Activated B cell treated with CpG ODN at 0.5 μM for 24 hours (primary cell): ENCODE measurements at regions not wholly inside any gene's neighbourhood (a gene's known extent, or its start where the extent isn't known, plus 50 kb on each side); places are given as distances from the start of the nearest gene placed in this dataset.

Experiments
- ATAC-seq: fragments of 200-7000 bp; cut with Tn5 transposase; one replicate; pipeline ENCODE4 v1.10.0; 2021; ENCODE audit warnings: low read depth, mild to moderate bottlenecking, moderate library complexity
- CTCF ChIA-PET: fragments of 350-600 bp; sonication (Branson Sonifier 250); formaldehyde crosslinking; loops from one replicate; lab custom pipeline; 2021; ENCODE audit warnings: antibody characterized with exemption; lab: Charles Lee
- POLR2A ChIA-PET: fragments of 350-600 bp; sonication (Branson Sonifier 250); formaldehyde crosslinking; loops from one replicate; lab custom pipeline; 2021; ENCODE audit warnings: antibody characterized with exemption; lab: Charles Lee
- DNase-seq: peaks from one replicate; pipeline ENCODE4 v3.0.0; 2022
- H3K27ac Mint-ChIP-seq: one replicate; pipeline ENCODE4 v1.8.0; 2020; ENCODE audit warnings: mixed read lengths
- H3K27me3 Mint-ChIP-seq: one replicate; pipeline ENCODE4 v1.8.0; 2021; ENCODE audit warnings: mixed read lengths
- H3K36me3 Mint-ChIP-seq: one replicate; pipeline ENCODE4 v1.8.0; 2021; ENCODE audit warnings: low read depth, mixed read lengths
- H3K4me1 Mint-ChIP-seq: one replicate; pipeline ENCODE4 v1.8.0; 2021; ENCODE audit warnings: mixed read lengths
- H3K4me3 Mint-ChIP-seq: one replicate; pipeline ENCODE4 v1.8.0; 2020; ENCODE audit warnings: mild to moderate bottlenecking, mixed read lengths
- H3K9me3 Mint-ChIP-seq: one replicate; pipeline ENCODE4 v1.8.0; 2020; ENCODE audit warnings: mixed read lengths
- intact Hi-C: fragments of 100-400 bp; cut with micrococcal nuclease; formaldehyde crosslinking; loops from one replicate; pipeline ENCODE4 v1.15.1; 2024
- TF ChIP-seq, protein P1 (sequence below): fragments of 200-600 bp; IDR thresholded peaks from one replicate; pipeline ENCODE4 v1.8.0; 2022; ENCODE audit warnings: antibody characterized with exemption, mild to moderate bottlenecking

DNA sequence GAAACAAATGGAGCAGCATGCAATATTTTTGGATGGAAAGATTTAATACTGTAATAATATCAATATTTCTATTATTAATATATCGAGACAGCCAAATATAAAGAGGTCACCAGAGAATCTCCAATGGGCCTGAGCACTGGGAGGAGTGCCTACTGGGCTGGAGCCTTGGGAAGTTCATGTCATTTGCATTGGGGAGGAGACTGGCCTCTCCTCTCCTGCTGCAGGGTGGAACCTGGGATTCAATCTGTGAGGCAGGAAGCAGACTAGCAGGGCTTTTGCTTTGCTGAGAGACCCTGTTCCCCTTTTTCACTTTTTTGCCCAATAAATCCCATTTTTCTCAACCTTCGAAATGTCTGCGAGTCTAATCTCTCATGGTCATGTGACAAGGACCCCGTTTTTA, 390.6 kb upstream of the CYRIA start:
- Mint-ChIP-seq H3K4me1 (peaks cover 28% of the 10 kb centered on the region), H3K36me3 (no peaks in the 10 kb centered on the region), H3K27ac (no peak overlapping the region), H3K27me3 (no peaks in the 10 kb centered on the region), H3K9me3 (no peaks in the 10 kb centered on the region), H3K4me3 (no peak overlapping the region)
- TF ChIP-seq, protein P1, sequence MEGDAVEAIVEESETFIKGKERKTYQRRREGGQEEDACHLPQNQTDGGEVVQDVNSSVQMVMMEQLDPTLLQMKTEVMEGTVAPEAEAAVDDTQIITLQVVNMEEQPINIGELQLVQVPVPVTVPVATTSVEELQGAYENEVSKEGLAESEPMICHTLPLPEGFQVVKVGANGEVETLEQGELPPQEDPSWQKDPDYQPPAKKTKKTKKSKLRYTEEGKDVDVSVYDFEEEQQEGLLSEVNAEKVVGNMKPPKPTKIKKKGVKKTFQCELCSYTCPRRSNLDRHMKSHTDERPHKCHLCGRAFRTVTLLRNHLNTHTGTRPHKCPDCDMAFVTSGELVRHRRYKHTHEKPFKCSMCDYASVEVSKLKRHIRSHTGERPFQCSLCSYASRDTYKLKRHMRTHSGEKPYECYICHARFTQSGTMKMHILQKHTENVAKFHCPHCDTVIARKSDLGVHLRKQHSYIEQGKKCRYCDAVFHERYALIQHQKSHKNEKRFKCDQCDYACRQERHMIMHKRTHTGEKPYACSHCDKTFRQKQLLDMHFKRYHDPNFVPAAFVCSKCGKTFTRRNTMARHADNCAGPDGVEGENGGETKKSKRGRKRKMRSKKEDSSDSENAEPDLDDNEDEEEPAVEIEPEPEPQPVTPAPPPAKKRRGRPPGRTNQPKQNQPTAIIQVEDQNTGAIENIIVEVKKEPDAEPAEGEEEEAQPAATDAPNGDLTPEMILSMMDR = no peak
- DNase-seq = no peak
- ATAC-seq = no peak
- ChIA-PET POLR2A (no interaction called here), CTCF (no interaction called here)
- intact Hi-C loops = no loop called here

DNA sequence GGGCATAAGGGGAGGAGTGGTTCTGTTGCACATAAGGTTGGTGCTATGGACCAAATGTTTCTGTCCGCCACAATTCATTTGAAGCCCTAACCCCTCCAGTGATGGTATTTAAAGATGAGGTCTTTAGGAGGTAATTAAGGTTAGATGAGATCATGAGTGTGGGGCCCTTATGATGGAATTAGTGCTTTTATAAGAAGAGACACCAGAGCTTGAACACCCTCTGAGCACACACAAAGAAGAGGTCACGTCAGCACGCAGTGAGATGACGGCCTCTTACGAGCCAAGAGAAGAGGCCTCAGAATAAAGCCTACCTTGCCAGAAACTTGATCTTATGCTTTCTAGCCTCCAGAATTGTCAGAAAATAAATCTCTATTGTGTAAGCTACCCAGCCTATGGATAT, 386.4 kb upstream of the CYRIA start:
- DNase-seq (no peak), ATAC-seq (no peak)
- no peak overlapping the region for H3K4me3 Mint-ChIP-seq
- H3K27ac Mint-ChIP-seq = no peak overlapping the region
- H3K27me3 Mint-ChIP-seq = peaks cover 4% of the 10 kb centered on the region
- TF ChIP-seq, protein P1 = no peak
- peaks cover 4% of the 10 kb centered on the region for H3K4me1 Mint-ChIP-seq
- ChIA-PET POLR2A (no interaction called here), CTCF (interaction anchor here (0.7 kb wide), 1 partner anchor 58 kb away, joined by 4 read pairs; no protein-coding TSS in a partner anchor)
- no peaks in the 10 kb centered on the region for H3K36me3 Mint-ChIP-seq
- no peaks in the 10 kb centered on the region for H3K9me3 Mint-ChIP-seq
- intact Hi-C loops = no loop called here

DNA sequence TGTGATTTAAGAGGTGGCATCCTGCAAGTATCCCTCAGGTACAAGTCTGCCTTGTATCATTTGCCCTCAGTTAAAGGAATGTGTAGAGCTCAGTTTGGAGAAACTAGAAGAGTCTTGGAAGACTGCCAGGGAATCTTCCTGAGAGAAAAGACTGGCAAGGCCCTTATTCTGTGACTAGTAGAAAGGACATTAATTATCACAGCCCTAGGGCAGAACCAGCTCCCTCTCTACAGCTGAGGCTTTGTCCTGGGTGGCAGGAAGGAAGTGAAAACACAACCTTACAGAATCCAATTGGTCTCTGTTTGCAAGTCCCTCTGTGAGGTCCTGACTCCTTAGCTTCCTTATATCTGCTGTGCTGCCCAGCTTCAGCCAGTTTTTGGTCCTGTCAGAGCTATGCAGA, 385.9 kb upstream of the CYRIA start:
- TF ChIP-seq, protein P1 = no peak
- Mint-ChIP-seq H3K27me3 (peaks cover 4% of the 10 kb centered on the region), H3K4me1 (peaks cover 2% of the 10 kb centered on the region), H3K36me3 (no peaks in the 10 kb centered on the region), H3K9me3 (no peaks in the 10 kb centered on the region), H3K4me3 (no peak overlapping the region), H3K27ac (no peak overlapping the region)
- ATAC-seq (no peak), DNase-seq (no peak)
- CTCF ChIA-PET = interaction anchor here (0.7 kb wide), 1 partner anchor 58 kb away, joined by 4 read pairs; no protein-coding TSS in a partner anchor
- POLR2A ChIA-PET = no interaction called here
- intact Hi-C loops = no loop called here

DNA sequence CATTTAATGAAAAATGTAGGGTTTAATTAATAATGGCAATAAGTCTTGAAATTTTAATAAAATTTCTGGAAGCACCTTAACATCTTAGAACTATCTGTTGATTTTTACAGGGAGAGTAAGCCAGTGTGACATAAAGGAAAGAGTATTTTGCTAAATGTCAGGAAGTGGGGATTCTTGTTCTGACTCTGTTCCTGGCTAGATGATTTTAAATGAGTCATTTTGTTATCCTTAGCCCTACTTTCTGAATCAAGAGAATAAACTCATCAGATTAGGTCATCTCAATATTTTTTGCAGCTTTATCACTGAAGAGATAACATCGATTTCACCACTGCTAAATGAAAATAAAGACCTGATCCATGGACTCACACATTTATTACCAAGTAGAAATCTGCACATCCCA, 377.5 kb upstream of the CYRIA start:
- POLR2A ChIA-PET = no interaction called here
- no peaks in the 10 kb centered on the region for H3K36me3 Mint-ChIP-seq
- CTCF ChIA-PET = no interaction called here
- H3K27ac Mint-ChIP-seq = no peak overlapping the region
- ATAC-seq (no peak), DNase-seq (no peak)
- TF ChIP-seq, protein P1 = no peak
- H3K27me3 Mint-ChIP-seq = peaks cover 2% of the 10 kb centered on the region
- H3K4me3 Mint-ChIP-seq = no peak overlapping the region
- H3K4me1 Mint-ChIP-seq = no peaks in the 10 kb centered on the region
- peaks cover 11% of the 10 kb centered on the region for H3K9me3 Mint-ChIP-seq
- intact Hi-C loops = no loop called here

DNA sequence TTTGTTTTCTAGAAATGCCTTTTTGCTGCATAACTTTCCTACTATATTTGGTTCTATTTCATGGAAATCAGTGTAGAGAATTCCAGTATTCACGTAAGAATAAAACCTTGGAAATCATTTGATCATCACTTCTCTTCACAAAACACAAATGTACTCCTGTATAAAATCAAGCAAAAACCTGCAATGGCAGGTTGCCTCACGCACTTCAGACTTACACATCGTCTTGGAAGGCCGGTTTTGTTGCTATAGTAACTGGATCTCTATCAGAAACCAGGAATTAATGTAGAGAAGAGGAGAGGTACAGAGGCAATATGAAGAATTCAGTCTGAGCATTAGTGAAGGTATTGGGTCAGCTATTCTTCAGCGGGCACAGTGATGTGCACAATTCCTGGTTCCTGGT, 370.7 kb upstream of the CYRIA start:
- no peak overlapping the region for H3K4me3 Mint-ChIP-seq
- ChIA-PET CTCF (no interaction called here), POLR2A (no interaction called here)
- no peaks in the 10 kb centered on the region for H3K4me1 Mint-ChIP-seq
- intact Hi-C loops = no loop called here
- ATAC-seq (no peak), DNase-seq (no peak)
- TF ChIP-seq, protein P1 = no peak
- no peaks in the 10 kb centered on the region for H3K9me3 Mint-ChIP-seq
- H3K27me3 Mint-ChIP-seq = peaks cover 9% of the 10 kb centered on the region
- H3K27ac Mint-ChIP-seq = no peak overlapping the region
- H3K36me3 Mint-ChIP-seq = no peaks in the 10 kb centered on the region
